IMR-90 (cell line): ENCODE measurements at regions not wholly inside any gene's neighbourhood (a gene's known extent, or its start where the extent isn't known, plus 50 kb on each side); places are given as distances from the start of the nearest gene placed in this dataset.

Experiments used
- ATAC-seq: fragments of 200-7000 bp; cut with Tn5 transposase; 2 replicates; pipeline ENCODE4 v1.9.1; 2020; ENCODE audit warnings: low read depth, mild to moderate bottlenecking, moderate library complexity
- BruUV-seq: library from RNA; stranded (reverse); fragments of 400-500 nt; replicated peaks from 2 replicates; lab custom pipeline; 2021; lab: Mats Ljungman, UMichigan
- CTCF ChIA-PET: fragments of 300-600 bp; formaldehyde crosslinking; extraction: SDS; loops from one replicate; lab custom pipeline; 2021; ENCODE audit warnings: antibody characterized with exemption; lab: Yijun Ruan, JAX
- POLR2A ChIA-PET: fragments of 300-600 bp; sonication (Branson Sonifier 250); formaldehyde crosslinking; loops from one replicate; lab custom pipeline; 2022; ENCODE audit warnings: antibody characterized with exemption; ENCODE audit not compliant: unreplicated experiment; lab: Charles Lee
- DNase-seq: peaks from one replicate; pipeline ENCODE4 v3.0.0; 2013
- H2AFZ ChIP-seq: replicated peaks from 2 replicates; pipeline ENCODE3; 2013; ENCODE audit warnings: low read length, mild to moderate bottlenecking; ENCODE audit not compliant: poor library complexity
- H2AK5ac ChIP-seq: 2 replicates; pipeline ENCODE4 v1.6.1; 2013; ENCODE audit warnings: low read depth, low read length, inconsistent platforms
- H2AK9ac ChIP-seq: replicated peaks from 2 replicates; pipeline ENCODE3; 2013; ENCODE audit warnings: mild to moderate bottlenecking, low read depth, low read length, moderate library complexity; ENCODE audit not compliant: poor library complexity
- H2BK120ac ChIP-seq: 2 replicates; pipeline ENCODE4 v1.6.1; 2013; ENCODE audit warnings: low read depth, low read length, inconsistent platforms
- H2BK15ac ChIP-seq: 3 replicates; pipeline ENCODE4 v1.6.1; 2013; ENCODE audit warnings: low read depth, low read length, inconsistent platforms
- H2BK20ac ChIP-seq: 2 replicates; pipeline ENCODE4 v1.6.1; 2013; ENCODE audit warnings: low read depth, mild to moderate bottlenecking, inconsistent platforms, low read length, moderate library complexity
- H2BK5ac ChIP-seq: 2 replicates; pipeline ENCODE4 v1.6.1; 2013; ENCODE audit warnings: mild to moderate bottlenecking, low read depth, low read length, inconsistent platforms; ENCODE audit not compliant: poor library complexity, severe bottlenecking
- H3K14ac ChIP-seq: replicated peaks from 2 replicates; pipeline ENCODE4 v1.6.1; 2013; ENCODE audit warnings: low read depth, low read length, inconsistent platforms
- H3K18ac ChIP-seq: 2 replicates; pipeline ENCODE4 v1.6.1; 2013; ENCODE audit warnings: low read depth, low read length, control low read depth
- H3K23ac ChIP-seq: 2 replicates; pipeline ENCODE4 v1.6.1; 2013; ENCODE audit warnings: low read depth, low read length, inconsistent platforms
- H3K27ac ChIP-seq: 2 replicates; pipeline ENCODE4 v1.5.1; 2013; ENCODE audit warnings: mild to moderate bottlenecking, control low read depth, low read length; ENCODE audit not compliant: insufficient read depth
- H3K27me3 ChIP-seq: 2 replicates; pipeline ENCODE4 v1.6.1; 2013; ENCODE audit warnings: low read length; ENCODE audit not compliant: control insufficient read depth, insufficient read depth
- H3K36me3 ChIP-seq: 2 replicates; pipeline ENCODE4 v1.6.1; 2013; ENCODE audit warnings: low read length, mixed read lengths; ENCODE audit not compliant: control insufficient read depth, insufficient read depth
- H3K4ac ChIP-seq: 2 replicates; pipeline ENCODE4 v1.6.1; 2013; ENCODE audit warnings: low read depth, low read length, inconsistent platforms
- H3K4me1 ChIP-seq: 2 replicates; pipeline ENCODE4 v1.6.1; 2013; ENCODE audit warnings: low read length, mixed read lengths; ENCODE audit not compliant: control insufficient read depth, insufficient read depth
- H3K4me2 ChIP-seq: 2 replicates; pipeline ENCODE4 v1.6.1; 2013; ENCODE audit warnings: low read depth, mild to moderate bottlenecking, control low read depth, low read length, moderate library complexity
- H3K4me3 ChIP-seq: 2 replicates; pipeline ENCODE4 v1.5.1; 2013; ENCODE audit warnings: low read depth, mild to moderate bottlenecking, control low read depth, low read length, moderate library complexity; ENCODE audit not compliant: insufficient read depth
- H3K56ac ChIP-seq: 2 replicates; pipeline ENCODE4 v1.6.1; 2013; ENCODE audit warnings: low read length, inconsistent platforms; ENCODE audit not compliant: insufficient read depth; ENCODE audit errors: extremely low read depth
- H3K79me1 ChIP-seq, 2 experiments: 2 replicates each; pipeline ENCODE4 v1.6.1; 2013; ENCODE audit warnings: low read length in 2 of 2, inconsistent platforms in 1 of 2, low read depth in 1 of 2
- H3K9ac ChIP-seq: 2 replicates; pipeline ENCODE4 v1.6.1; 2013; ENCODE audit warnings: low read depth, low read length, control low read depth
- H3K9me1 ChIP-seq: 2 replicates; pipeline ENCODE4 v1.6.1; 2013; ENCODE audit warnings: low read length, inconsistent platforms; ENCODE audit not compliant: insufficient read depth
- H3K9me3 ChIP-seq: 2 replicates; pipeline ENCODE4 v1.6.1; 2013; ENCODE audit warnings: low read length; ENCODE audit not compliant: control insufficient read depth, insufficient read depth
- H4K20me1 ChIP-seq: 2 replicates; pipeline ENCODE4 v1.6.1; 2013; ENCODE audit warnings: low read length, inconsistent platforms; ENCODE audit not compliant: insufficient read depth
- H4K5ac ChIP-seq: 2 replicates; pipeline ENCODE4 v1.6.1; 2013; ENCODE audit warnings: mild to moderate bottlenecking, low read depth, low read length, control low read depth
- H4K8ac ChIP-seq, 2 experiments: 2 replicates each; pipeline ENCODE4 v1.6.1; 2013; ENCODE audit warnings: low read depth in 2 of 2, low read length in 2 of 2, control low read depth in 1 of 2, inconsistent platforms in 1 of 2
- H4K91ac ChIP-seq: 2 replicates; pipeline ENCODE4 v1.6.1; 2013; ENCODE audit warnings: low read depth, low read length, inconsistent platforms; ENCODE audit not compliant: insufficient read depth
- BHLHE40 ChIP-seq: fragments of 150-350 bp; IDR thresholded peaks from 2 replicates; pipeline ENCODE4 v1.6.1; 2016; ENCODE audit warnings: mild to moderate bottlenecking, low read depth, low read length
- CEBPB ChIP-seq: IDR thresholded peaks from 2 replicates; pipeline ENCODE4 v1.6.1; 2012; ENCODE audit warnings: low read depth, low read length, improper control_type of control experiment
- CHD1 ChIP-seq: IDR thresholded peaks from 2 replicates; pipeline ENCODE4 v1.6.1; 2012; ENCODE audit warnings: low read depth, low read length, improper control_type of control experiment
- CTCF ChIP-seq: conservative IDR thresholded peaks from 2 replicates; pipeline ENCODE4 v1.5.1; 2012; ENCODE audit warnings: mild to moderate bottlenecking, low read depth, low read length, improper control_type of control experiment
- FOS ChIP-seq: fragments of 150-350 bp; IDR thresholded peaks from 2 replicates; pipeline ENCODE4 v1.6.1; 2016; ENCODE audit warnings: low read depth, low read length
- MAZ ChIP-seq: IDR thresholded peaks from 2 replicates; pipeline ENCODE4 v1.6.1; 2012; ENCODE audit warnings: low read depth, mild to moderate bottlenecking, low read length, improper control_type of control experiment, moderate library complexity, borderline replicate concordance
- MXI1 ChIP-seq: IDR thresholded peaks from 2 replicates; pipeline ENCODE4 v1.6.1; 2012; ENCODE audit warnings: low read depth, mild to moderate bottlenecking, low read length, moderate library complexity, borderline replicate concordance
- RAD21 ChIP-seq: IDR thresholded peaks from 2 replicates; pipeline ENCODE4 v1.6.1; 2012; ENCODE audit warnings: low read length, improper control_type of control experiment
- RCOR1 ChIP-seq: IDR thresholded peaks from 2 replicates; pipeline ENCODE4 v1.6.1; 2012; ENCODE audit warnings: mild to moderate bottlenecking, low read length, improper control_type of control experiment; ENCODE audit not compliant: insufficient replicate concordance
- SMC3 ChIP-seq: fragments of 150-350 bp; IDR thresholded peaks from 2 replicates; pipeline ENCODE4 v1.6.1; 2016; ENCODE audit warnings: low read depth, mild to moderate bottlenecking, antibody characterized with exemption, low read length, moderate library complexity
- USF2 ChIP-seq: fragments of 150-350 bp; IDR thresholded peaks from 2 replicates; pipeline ENCODE4 v1.6.1; 2017; ENCODE audit warnings: mild to moderate bottlenecking, antibody characterized with exemption, low read length, low read depth
- WGBS, 2 experiments: methylation state at CpG; one replicate each; pipeline versions ENCODE4 v1.1.5 to v1.1.7; 2013; ENCODE audit warnings: missing lambda C conversion rate in 2 of 2; ENCODE audit not compliant: insufficient read length in 1 of 2; ENCODE audit errors: extremely low coverage in 2 of 2; 5-methylcytosine and 5-hydroxymethylcytosine counted together
- dilution Hi-C: fragments of 300-500 bp; cut with HindIII; formaldehyde crosslinking; loops from one replicate; pipeline ENCODE4 v1.14.3; 2018; ENCODE audit warnings: low sequenced_read_pairs; ENCODE audit not compliant: unreplicated experiment
- in situ Hi-C: fragments of 300-500 bp; cut with MboI; formaldehyde crosslinking; loops from 3 replicates; pipeline ENCODE4 v1.14.3; 2019; ENCODE audit warnings: low sequenced_read_pairs, inconsistent platforms, mixed read lengths
- intact Hi-C: fragments of 100-400 bp; cut with micrococcal nuclease; formaldehyde crosslinking; loops from 2 replicates; pipeline ENCODE4 v1.10.0; 2022

- no peak overlapping the region for H3K23ac ChIP-seq
- H4K91ac ChIP-seq, result no peak overlapping the region
- H2BK120ac ChIP-seq, result no peak overlapping the region
- no TSS peak for BruUV-seq
- H3K14ac ChIP-seq, result no peak overlapping the region
- H3K56ac ChIP-seq, result no peak overlapping the region
- no peak overlapping the region for H2AK9ac ChIP-seq
- H3K4ac ChIP-seq, result no peak overlapping the region
- no peak overlapping the region for H3K4me2 ChIP-seq
- 22% methylated on average over 1 of the region's 7 CpGs; no CpG with 5 or more reads in 1 of the 2 experiments for WGBS, 2 experiments
- ATAC-seq (no peak), DNase-seq (no peak)
- H3K18ac ChIP-seq, result no peak overlapping the region
- intact Hi-C loops (no loop called here), dilution Hi-C loops (no loop called here), in situ Hi-C loops (no loop called here)
- H2AFZ ChIP-seq, result no peak overlapping the region
- peaks cover 2% of the 10 kb centered on the region; the same call in 1 of the 2 replicates for H3K27me3 ChIP-seq
- H4K20me1 ChIP-seq, result no peaks in the 10 kb centered on the region
- no peaks in the 10 kb centered on the region for H3K36me3 ChIP-seq
- no peak overlapping the region for H2BK5ac ChIP-seq
- H2BK15ac ChIP-seq, result no peak overlapping the region
- H3K4me1 ChIP-seq, result no peaks in the 10 kb centered on the region
- no peak overlapping the region for H4K5ac ChIP-seq
- no peak overlapping the region for H4K8ac ChIP-seq
- no peak overlapping the region for H2AK5ac ChIP-seq
- no peaks in the 10 kb centered on the region for H3K9me1 ChIP-seq
- no peak overlapping the region for H3K27ac ChIP-seq
- no peaks in the 10 kb centered on the region for H3K9me3 ChIP-seq
- POLR2A ChIA-PET, result no interaction called here
- no peak overlapping the region for H3K4me3 ChIP-seq
- no peak overlapping the region for H3K9ac ChIP-seq
- H3K79me1 ChIP-seq, result no peaks in the 10 kb centered on the region
- TF ChIP-seq RCOR1 (no peak), FOS (no peak), MXI1 (no peak), MAZ (no peak), SMC3 (no peak), CHD1 (no peak), USF2 (no peak), BHLHE40 (no peak), CTCF (no peak), CEBPB (no peak), RAD21 (no peak)
- CTCF ChIA-PET, result no interaction called here
- no peak overlapping the region for H2BK20ac ChIP-seq
Observed at GRCh38 chr18:21184396-21184996, 57.5 kb upstream of the GREB1L start.
